ENCODE measurements at regions not wholly inside any gene's neighbourhood (a gene's known extent, or its start where the extent isn't known, plus 50 kb on each side); places are given as distances from the start of the nearest gene placed in this dataset.

DNA sequence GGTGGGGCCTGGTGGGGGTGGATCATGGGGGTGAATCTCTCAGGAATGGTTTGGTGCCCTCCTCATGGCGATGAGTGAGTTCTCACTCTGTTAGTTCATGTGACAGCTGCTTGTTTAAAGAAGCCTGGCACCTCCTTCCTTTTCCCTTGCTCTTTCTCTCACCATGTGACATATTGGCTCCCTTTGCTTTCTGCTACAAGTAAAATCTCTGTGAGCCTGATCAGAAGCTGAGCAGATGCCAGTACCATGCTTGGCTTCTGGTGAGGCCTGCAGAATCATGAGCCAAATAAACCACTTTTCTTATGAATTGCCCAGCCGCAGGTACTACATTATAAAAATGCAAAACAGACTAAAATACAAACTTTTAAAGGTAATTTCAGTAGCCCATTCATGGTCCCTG, 73.4 kb upstream of the TEX51 start:
- TF ChIP-seq, protein P1, sequence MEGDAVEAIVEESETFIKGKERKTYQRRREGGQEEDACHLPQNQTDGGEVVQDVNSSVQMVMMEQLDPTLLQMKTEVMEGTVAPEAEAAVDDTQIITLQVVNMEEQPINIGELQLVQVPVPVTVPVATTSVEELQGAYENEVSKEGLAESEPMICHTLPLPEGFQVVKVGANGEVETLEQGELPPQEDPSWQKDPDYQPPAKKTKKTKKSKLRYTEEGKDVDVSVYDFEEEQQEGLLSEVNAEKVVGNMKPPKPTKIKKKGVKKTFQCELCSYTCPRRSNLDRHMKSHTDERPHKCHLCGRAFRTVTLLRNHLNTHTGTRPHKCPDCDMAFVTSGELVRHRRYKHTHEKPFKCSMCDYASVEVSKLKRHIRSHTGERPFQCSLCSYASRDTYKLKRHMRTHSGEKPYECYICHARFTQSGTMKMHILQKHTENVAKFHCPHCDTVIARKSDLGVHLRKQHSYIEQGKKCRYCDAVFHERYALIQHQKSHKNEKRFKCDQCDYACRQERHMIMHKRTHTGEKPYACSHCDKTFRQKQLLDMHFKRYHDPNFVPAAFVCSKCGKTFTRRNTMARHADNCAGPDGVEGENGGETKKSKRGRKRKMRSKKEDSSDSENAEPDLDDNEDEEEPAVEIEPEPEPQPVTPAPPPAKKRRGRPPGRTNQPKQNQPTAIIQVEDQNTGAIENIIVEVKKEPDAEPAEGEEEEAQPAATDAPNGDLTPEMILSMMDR (conservative IDR thresholded peaks at IDR 0.05) = no peak
- no peak for TF ChIP-seq ZFX (IDR thresholded peaks at IDR 0.05)

DNA sequence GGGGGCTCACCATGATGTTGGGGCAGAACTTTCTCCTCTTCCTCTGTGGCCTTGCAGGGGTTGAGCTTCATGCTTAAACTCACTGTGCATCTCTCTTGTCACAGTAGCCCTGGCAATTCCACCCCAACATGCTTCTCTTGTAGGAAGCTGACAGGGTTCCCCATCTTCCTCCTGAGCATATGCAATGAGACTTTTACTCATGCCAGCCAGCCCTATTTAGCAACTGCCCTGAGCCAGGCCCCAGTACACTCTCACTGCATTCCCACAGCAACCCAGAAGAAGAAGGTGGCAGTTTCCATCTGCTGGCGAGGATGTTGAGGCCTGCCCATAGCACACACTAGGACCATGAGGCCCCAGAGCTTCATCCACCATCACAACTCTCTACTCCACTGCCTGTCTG, 72.2 kb upstream of the TEX51 start:
- H3K27ac ChIP-seq = no peak overlapping the region
- TF ChIP-seq ZFX (IDR thresholded peaks at IDR 0.05) = no peak
- TF ChIP-seq, protein P1 (conservative IDR thresholded peaks at IDR 0.05) = no peak

More for the DNA sequence above, 73.4 kb upstream of the TEX51 start:
- H3K27ac ChIP-seq = no peak overlapping the region

DNA sequence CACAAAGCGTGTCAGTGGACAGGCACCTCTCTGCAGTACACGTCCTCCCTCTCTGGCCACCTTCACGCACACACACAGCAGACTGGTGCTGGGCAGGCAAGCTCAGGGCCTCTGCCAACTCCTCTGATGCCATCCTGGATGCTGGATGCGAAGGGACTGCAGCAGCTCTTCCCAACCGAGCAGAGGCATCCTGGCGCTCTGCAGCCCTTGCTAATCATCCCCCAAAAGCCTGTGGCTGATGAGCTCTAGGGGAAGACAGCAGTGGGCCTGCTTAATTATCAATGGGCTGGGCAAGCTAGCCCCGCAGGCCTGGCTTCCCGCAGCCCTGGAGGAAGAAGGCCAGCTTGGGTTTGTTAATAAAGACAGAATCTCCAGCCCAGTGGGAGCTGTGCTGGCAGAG, 71.3 kb upstream of the TEX51 start:
- H3K27ac ChIP-seq = no peak overlapping the region
- TF ChIP-seq, protein P1 (conservative IDR thresholded peaks at IDR 0.05) = no peak
- no peak for TF ChIP-seq ZFX (IDR thresholded peaks at IDR 0.05)

DNA sequence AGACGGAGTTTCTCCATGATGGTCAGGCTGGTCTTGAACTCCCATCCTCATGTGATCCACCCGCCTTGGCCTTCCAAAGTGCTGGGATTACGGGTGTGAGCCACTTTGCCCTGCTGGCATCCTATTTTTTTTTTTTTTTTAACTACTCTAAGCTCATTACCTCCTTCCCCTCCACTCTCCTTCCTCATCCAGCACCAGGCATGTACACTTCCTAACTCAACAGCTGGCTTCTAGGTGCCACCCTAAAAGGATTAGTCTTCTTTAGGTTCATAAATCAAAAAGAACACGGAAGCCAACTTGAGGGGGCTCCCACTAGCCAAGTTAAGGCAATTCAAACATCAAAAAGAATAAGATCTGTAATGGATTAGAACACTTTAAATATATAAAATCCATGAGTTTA, 70.6 kb upstream of the TEX51 start:
- TF ChIP-seq, protein P1 (conservative IDR thresholded peaks at IDR 0.05) = no peak
- no peak for TF ChIP-seq ZFX (IDR thresholded peaks at IDR 0.05)
- no peak overlapping the region for H3K27ac ChIP-seq

DNA sequence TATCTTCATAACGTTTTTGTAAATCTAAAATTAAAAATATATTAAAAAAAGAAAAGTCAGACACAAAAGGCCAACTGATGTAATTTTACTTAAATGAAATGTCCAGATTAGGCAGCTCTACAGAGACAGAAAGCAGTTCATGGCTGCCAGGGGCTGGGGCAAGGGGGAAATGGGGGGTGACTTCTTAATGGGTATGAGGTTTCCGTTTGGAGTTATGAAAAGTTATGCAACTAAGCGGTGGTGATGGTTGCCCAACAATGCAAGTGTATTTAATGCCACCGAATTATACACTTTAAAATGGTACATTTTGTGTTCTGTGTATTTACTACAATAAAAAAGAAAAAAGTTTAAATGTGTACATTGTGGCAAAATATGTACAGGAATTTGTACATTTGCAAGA, 70.2 kb upstream of the TEX51 start:
- H3K27ac ChIP-seq = no peak overlapping the region
- TF ChIP-seq, protein P1 (conservative IDR thresholded peaks at IDR 0.05) = no peak
- no peak for TF ChIP-seq ZFX (IDR thresholded peaks at IDR 0.05)

DNA sequence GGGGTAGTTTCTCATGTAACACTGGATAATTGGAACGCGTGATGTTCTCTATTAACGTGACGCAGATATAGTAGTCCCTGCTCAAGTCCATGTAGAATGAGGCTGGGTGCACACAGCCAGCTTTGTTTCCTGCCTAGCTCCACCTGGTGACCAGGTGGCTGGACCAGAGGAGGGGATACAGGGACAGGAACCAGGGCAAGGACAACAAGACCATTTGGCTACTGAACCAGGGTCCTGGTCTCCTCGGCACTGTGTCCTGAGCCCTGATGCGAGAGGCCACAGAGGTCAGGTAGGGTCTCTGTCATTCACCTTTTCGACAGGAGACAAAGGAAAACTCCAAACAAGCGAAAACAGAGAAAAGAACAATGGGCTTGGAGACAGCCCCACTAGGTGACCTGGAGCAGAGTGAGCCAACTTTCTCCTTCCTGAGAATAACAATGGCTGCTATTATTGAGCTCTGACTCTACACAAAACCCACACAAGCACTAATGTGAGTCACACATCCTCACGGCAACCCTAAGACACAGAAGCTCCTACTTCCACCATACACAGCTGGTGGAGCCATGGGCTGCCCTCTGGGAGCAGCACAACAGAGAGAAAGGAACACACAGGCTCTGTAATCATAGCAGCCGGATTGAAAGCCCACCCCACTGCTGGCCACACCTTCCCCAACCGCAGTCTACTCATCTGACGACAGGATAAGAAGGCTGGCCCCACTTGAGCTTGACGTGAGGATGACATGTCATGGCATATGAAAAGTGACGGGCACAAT, 67.3 kb upstream of the TEX51 start:
- no peak overlapping the region for H3K27ac ChIP-seq
- no peak for TF ChIP-seq ZFX (IDR thresholded peaks at IDR 0.05)
- TF ChIP-seq, protein P1 (conservative IDR thresholded peaks at IDR 0.05) = no peak

DNA sequence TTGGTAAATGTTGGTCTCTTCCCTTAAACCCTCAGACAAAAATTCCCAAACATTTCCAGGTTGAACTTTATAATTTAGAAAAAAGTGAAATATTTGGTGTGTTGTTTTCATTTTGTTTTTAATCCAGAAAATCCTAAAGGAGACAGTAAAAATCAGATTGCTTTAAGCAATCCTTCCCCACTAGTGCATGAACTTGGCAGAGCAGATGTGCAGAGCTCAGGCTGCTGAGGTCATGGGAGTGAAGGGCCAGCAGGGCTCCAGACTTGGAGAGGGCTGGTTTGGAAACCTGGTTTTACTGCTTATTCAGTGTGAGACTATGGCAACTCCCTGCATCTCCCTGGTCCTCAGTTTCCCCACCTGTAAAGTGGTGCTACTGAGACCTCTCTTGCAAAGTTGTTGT, 66.7 kb upstream of the TEX51 start:
- no peak overlapping the region for H3K27ac ChIP-seq
- no peak for TF ChIP-seq ZFX (IDR thresholded peaks at IDR 0.05)
- TF ChIP-seq, protein P1 (conservative IDR thresholded peaks at IDR 0.05) = no peak

Data from C4-2B (cell line).